Parathyroid adenoma (tissue), 2 donors: ENCODE measurements at regions not wholly inside any gene's neighbourhood (a gene's known extent, or its start where the extent isn't known, plus 50 kb on each side); places are given as distances from the start of the nearest gene placed in this dataset.

ENCODE experiments used
- H2AFZ ChIP-seq: fragments of 300-600 bp; sonication (generic); one replicate; pipeline ENCODE4 v1.7.0; 2017; ENCODE audit warnings: antibody characterized with exemption, mild to moderate bottlenecking
- H3K27ac ChIP-seq: fragments of 300-600 bp; sonication (generic); one replicate; pipeline ENCODE4 v1.7.0; 2017
- H3K27me3 ChIP-seq: fragments of 300-600 bp; sonication (generic); one replicate; pipeline ENCODE4 v1.7.0; 2017; ENCODE audit warnings: low read length; ENCODE audit not compliant: control insufficient read depth, insufficient read depth
- H3K36me3 ChIP-seq: fragments of 300-600 bp; sonication (generic); one replicate; pipeline ENCODE4 v1.7.0; 2017; ENCODE audit warnings: low read length; ENCODE audit not compliant: control insufficient read depth, insufficient read depth
- H3K4me1 ChIP-seq: fragments of 300-600 bp; sonication (generic); one replicate; pipeline ENCODE4 v1.7.0; 2017; ENCODE audit warnings: control low read depth
- H3K4me2 ChIP-seq: fragments of 300-600 bp; sonication (generic); one replicate; pipeline ENCODE4 v1.7.0; 2017; ENCODE audit warnings: low read length
- H3K4me3 ChIP-seq: fragments of 300-600 bp; sonication (generic); one replicate; pipeline ENCODE4 v1.7.0; 2017; ENCODE audit warnings: low read depth, low read length
- H3K79me2 ChIP-seq: fragments of 300-600 bp; sonication (generic); one replicate; pipeline ENCODE4 v1.7.0; 2017; ENCODE audit warnings: control low read depth
- H3K9ac ChIP-seq: fragments of 300-600 bp; sonication (generic); one replicate; pipeline ENCODE4 v1.7.0; 2017; ENCODE audit warnings: mild to moderate bottlenecking
- H3K9me3 ChIP-seq: fragments of 300-600 bp; sonication (generic); one replicate; pipeline ENCODE4 v1.7.0; 2017; ENCODE audit warnings: low read length; ENCODE audit not compliant: control insufficient read depth
- TF ChIP-seq, protein P1 (sequence below): fragments of 300-600 bp; sonication (generic); IDR thresholded peaks from one replicate; pipeline ENCODE4 v1.7.0; 2017; ENCODE audit warnings: antibody characterized with exemption, mild to moderate bottlenecking
- donor health status: primary hyperparathyroidism.

DNA sequence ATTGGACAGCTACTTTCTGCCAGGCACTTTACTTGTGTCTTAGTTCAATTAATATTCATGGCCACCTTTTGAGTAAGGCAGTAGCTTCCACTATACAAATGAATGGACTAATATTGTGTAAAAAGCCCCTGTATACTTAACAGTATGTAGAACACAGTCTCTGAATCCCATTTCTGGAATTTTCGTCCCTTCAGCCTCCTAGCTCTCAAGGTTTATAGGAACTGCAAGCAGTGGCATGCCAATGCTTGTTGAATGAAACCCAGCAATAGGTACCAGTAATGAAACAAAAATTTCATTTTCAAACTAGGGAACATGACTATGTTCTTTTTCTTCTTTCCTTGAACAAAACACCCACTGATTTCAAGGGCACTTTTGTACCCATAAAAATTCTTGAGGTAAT, 361.6 kb downstream of the TDRD3 start:
- TF ChIP-seq, protein P1, sequence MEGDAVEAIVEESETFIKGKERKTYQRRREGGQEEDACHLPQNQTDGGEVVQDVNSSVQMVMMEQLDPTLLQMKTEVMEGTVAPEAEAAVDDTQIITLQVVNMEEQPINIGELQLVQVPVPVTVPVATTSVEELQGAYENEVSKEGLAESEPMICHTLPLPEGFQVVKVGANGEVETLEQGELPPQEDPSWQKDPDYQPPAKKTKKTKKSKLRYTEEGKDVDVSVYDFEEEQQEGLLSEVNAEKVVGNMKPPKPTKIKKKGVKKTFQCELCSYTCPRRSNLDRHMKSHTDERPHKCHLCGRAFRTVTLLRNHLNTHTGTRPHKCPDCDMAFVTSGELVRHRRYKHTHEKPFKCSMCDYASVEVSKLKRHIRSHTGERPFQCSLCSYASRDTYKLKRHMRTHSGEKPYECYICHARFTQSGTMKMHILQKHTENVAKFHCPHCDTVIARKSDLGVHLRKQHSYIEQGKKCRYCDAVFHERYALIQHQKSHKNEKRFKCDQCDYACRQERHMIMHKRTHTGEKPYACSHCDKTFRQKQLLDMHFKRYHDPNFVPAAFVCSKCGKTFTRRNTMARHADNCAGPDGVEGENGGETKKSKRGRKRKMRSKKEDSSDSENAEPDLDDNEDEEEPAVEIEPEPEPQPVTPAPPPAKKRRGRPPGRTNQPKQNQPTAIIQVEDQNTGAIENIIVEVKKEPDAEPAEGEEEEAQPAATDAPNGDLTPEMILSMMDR: no peak
- no peaks in the 10 kb centered on the region for H3K9me3 ChIP-seq
- no peaks in the 10 kb centered on the region for H3K36me3 ChIP-seq

DNA sequence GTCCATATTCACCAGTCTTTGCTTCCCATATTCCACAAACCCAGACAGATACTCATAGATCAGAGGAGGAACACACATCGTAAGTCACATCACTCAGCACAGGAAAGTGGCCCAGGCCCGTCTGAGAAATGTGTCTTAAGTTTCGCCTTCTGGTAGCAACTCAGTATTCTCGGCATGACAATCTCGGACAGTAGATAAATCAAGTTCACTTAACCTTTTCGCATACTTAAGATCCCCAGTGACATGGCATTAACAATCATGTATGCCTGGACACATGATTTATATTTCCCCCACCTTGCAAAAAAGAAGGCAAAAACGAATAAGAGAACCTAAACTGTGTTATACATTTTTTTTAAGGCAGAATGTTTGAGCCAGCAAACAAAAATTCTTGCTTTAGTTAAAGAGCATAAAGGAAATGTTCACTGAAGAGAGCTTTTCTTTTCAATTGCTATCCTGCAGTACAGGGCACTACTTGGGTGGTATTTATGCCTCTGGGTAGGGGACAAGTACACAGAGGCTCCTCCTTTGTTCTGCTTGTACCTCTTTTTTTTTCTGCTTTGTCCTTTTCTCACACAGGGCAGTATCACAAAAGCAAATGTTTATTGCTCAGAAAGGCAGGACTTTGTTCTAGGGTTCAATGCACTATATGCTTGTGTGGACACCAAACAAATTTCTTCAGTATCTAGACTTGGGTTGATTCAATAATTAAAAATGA, 360.6 kb downstream of the TDRD3 start:
- no peaks in the 10 kb centered on the region for H3K4me1 ChIP-seq
- no peak overlapping the region for H3K4me3 ChIP-seq
- no peaks in the 10 kb centered on the region for H3K36me3 ChIP-seq
- TF ChIP-seq, protein P1: no peak
- H3K9ac ChIP-seq: no peak overlapping the region
- no peaks in the 10 kb centered on the region for H3K79me2 ChIP-seq
- H3K27me3 ChIP-seq: no peaks in the 10 kb centered on the region
- no peak overlapping the region for H3K27ac ChIP-seq
- H2AFZ ChIP-seq: no peak overlapping the region
- no peaks in the 10 kb centered on the region for H3K9me3 ChIP-seq
- no peak overlapping the region for H3K4me2 ChIP-seq

More for the DNA sequence above, 361.6 kb downstream of the TDRD3 start:
- no peak overlapping the region for H3K4me2 ChIP-seq
- no peak overlapping the region for H3K4me3 ChIP-seq
- H3K79me2 ChIP-seq: no peaks in the 10 kb centered on the region
- H2AFZ ChIP-seq: no peak overlapping the region
- no peak overlapping the region for H3K27ac ChIP-seq
- H3K9ac ChIP-seq: no peak overlapping the region
- no peaks in the 10 kb centered on the region for H3K27me3 ChIP-seq
- no peaks in the 10 kb centered on the region for H3K4me1 ChIP-seq

DNA sequence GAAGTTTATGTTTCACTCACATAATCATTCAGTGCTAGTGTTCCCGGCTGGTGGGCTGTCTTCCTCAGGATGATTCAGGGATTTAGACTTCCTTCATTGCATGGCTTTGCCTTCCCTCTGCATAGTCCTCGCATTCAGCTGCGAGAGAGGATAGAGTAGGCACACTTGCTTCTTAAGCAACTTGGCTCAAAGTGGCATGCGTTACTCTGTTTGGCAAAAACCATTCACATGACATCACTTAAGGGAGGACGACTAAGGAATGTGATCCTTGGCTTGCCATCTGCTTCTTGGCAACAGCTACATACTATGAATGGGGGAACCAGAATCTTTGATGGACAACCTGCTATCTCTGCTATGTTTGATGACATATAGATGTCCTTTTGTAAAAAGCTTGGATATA, 359.3 kb downstream of the TDRD3 start:
- Histone ChIP-seq H3K4me2 (no peak overlapping the region), H3K27me3 (no peaks in the 10 kb centered on the region), H3K4me1 (no peaks in the 10 kb centered on the region), H3K36me3 (no peaks in the 10 kb centered on the region), H3K4me3 (no peak overlapping the region), H3K27ac (no peak overlapping the region), H3K79me2 (no peaks in the 10 kb centered on the region), H3K9me3 (no peaks in the 10 kb centered on the region), H3K9ac (no peak overlapping the region), H2AFZ (no peak overlapping the region)
- TF ChIP-seq, protein P1: no peak

DNA sequence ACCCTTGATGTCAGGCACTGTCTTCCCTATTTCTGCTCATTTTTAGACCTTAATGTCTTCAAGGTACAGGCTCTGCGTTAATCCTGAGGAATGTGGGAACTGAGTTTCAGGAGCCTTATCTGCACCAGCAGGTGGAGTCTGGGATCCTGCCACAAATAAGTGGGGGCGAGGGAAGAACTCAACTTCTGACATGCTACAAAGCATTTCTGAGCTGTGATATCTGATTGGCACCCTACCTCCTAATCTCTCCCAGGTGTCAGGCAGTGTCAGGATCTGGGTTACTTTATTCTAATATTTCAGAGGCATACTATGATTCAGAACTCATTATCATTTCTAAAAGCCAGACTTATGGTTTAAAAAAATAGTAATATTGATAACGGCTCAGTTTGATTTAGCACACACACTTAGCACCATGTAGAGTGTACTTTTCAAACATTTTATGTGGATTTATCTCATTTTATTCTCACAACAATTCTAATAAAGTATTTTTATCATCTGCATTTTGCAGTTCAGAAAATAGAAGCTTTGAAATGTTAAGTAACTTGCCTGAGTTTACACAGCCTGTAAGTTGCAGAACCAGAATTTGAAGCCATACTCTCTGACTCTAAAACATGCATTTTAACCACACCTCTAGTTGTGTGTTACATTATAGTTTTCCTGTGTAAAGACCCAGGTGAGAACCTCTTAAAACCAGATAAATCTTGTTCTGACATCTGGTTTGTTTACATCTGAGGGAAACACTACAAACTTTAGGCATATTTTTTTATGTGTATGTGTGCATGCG, 358.6 kb downstream of the TDRD3 start:
- H3K36me3 ChIP-seq: no peaks in the 10 kb centered on the region
- TF ChIP-seq, protein P1: no peak
- H2AFZ ChIP-seq: no peak overlapping the region
- H3K79me2 ChIP-seq: no peaks in the 10 kb centered on the region
- H3K27me3 ChIP-seq: no peaks in the 10 kb centered on the region
- H3K9me3 ChIP-seq: no peaks in the 10 kb centered on the region
- no peaks in the 10 kb centered on the region for H3K4me1 ChIP-seq
- H3K9ac ChIP-seq: no peak overlapping the region
- no peak overlapping the region for H3K27ac ChIP-seq
- no peak overlapping the region for H3K4me3 ChIP-seq
- H3K4me2 ChIP-seq: no peak overlapping the region
